Natural killer cell treated with Interleukin-12 subunit alpha and Interleukin-12 subunit beta and Interleukin-15 and Interleukin-18, amount 100 ng/mL, for 72 hours (primary cell): ENCODE measurements at regions not wholly inside any gene's neighbourhood (a gene's known extent, or its start where the extent isn't known, plus 50 kb on each side); places are given as distances from the start of the nearest gene placed in this dataset.
"Not testable (repeated sequence)": the region's sequence is repeated elsewhere in the genome, so short reads cannot be mapped to it uniquely, and the experiment has no call there.

Experiments used
- ATAC-seq, 2 donors: fragments of 150-1000 bp; cut with Tn5 transposase in 1 of 2; sonication (Bioruptor Pico), chemical (Tn5 transposase) in 1 of 2; 2 replicates each; pipeline ENCODE4 v1.10.0; 2021
- DNase-seq: peaks from one replicate; pipeline ENCODE4 v3.0.0; 2022; ENCODE audit warnings: low spot score
- H3K27ac Mint-ChIP-seq, 2 donors: 1 replicate in 1 of 2; 2 replicates in 1 of 2; pipeline ENCODE4 v1.8.0; 2022; ENCODE audit warnings: mixed read lengths in 2 of 2, mild to moderate bottlenecking in 1 of 2, moderate library complexity in 1 of 2
- H3K27me3 Mint-ChIP-seq, 2 donors: 1 replicate in 1 of 2; 2 replicates in 1 of 2; pipeline ENCODE4 v1.8.0; 2022; ENCODE audit warnings: mixed read lengths in 2 of 2
- H3K36me3 Mint-ChIP-seq: one replicate; pipeline ENCODE4 v1.8.0; 2022; ENCODE audit warnings: mixed read lengths
- H3K4me1 Mint-ChIP-seq, 2 donors: 1 replicate in 1 of 2; 2 replicates in 1 of 2; pipeline ENCODE4 v1.8.0; 2022; ENCODE audit warnings: low read depth in 2 of 2, mixed read lengths in 2 of 2, mild to moderate bottlenecking in 1 of 2
- H3K4me3 Mint-ChIP-seq: one replicate; pipeline ENCODE4 v1.8.0; 2022; ENCODE audit warnings: mixed read lengths
- H3K9me3 Mint-ChIP-seq: 2 replicates; pipeline ENCODE4 v1.8.0; 2022; ENCODE audit warnings: mixed read lengths

- not testable (repeated sequence) for DNase-seq, H3K4me3 Mint-ChIP-seq, H3K9me3 Mint-ChIP-seq, H3K27ac Mint-ChIP-seq, H3K4me1 Mint-ChIP-seq, ATAC-seq, H3K36me3 Mint-ChIP-seq
- H3K27me3 Mint-ChIP-seq = peaks cover 25 to 33% of the 10 kb centered on the region in 2 donors
Measured at GRCh38 chr11:36733721-36734120, 135.7 kb upstream of the RAG2 start.

DNA sequence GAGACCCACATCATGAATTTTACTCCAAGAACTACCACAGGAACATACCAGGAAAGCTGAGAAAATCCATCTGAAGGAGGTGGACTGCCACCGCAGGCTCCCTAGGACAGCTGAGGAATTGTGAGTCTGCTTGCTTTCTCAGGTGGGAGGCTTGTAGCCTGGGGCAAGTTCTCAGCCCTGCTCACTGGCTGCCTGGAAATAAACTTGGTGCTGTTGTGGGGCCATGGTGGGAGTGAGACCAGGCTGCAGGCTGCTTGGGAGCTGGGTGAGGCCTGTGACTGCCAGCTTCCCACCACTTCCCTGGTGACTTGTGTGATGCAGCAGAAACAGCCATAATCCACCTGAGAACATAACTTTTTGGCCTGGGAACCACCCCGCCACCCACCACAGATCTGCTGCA is 132.7 kb upstream of the RAG2 start:
- H3K4me3 Mint-ChIP-seq = no peak overlapping the region
- peaks cover 15 to 23% of the 10 kb centered on the region in 2 donors for H3K27me3 Mint-ChIP-seq
- H3K36me3 Mint-ChIP-seq = no peaks in the 10 kb centered on the region
- ATAC-seq (no peak), DNase-seq (no peak)
- H3K4me1 Mint-ChIP-seq = no peaks in the 10 kb centered on the region
- H3K9me3 Mint-ChIP-seq = no peaks in the 10 kb centered on the region
- no peak overlapping the region for H3K27ac Mint-ChIP-seq

DNA sequence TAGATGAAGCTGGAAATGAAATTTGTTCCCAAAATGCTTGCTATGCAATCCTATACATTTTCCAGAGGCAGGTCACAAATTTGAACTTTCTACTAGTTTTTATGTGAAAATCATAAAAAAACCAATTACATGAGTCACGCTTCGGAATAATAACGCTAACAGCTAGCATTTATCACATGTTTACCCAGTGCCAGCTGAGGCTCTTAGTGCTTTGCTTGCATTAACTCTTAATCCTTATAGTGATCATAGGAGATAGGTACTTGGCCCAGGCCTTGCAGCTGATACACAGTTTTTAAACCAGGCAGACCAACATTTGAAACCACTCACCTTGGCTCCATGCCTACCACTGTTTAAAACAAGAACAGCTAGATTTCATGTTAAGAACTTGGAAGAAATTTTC is 131.8 kb upstream of the RAG2 start:
- DNase-seq (no peak), ATAC-seq (no peak)
- no peaks in the 10 kb centered on the region for H3K4me1 Mint-ChIP-seq
- no peak overlapping the region for H3K4me3 Mint-ChIP-seq
- no peaks in the 10 kb centered on the region for H3K36me3 Mint-ChIP-seq
- no peak overlapping the region for H3K27ac Mint-ChIP-seq
- H3K9me3 Mint-ChIP-seq = no peaks in the 10 kb centered on the region
- H3K27me3 Mint-ChIP-seq = peaks cover 23 to 24% of the 10 kb centered on the region in 2 donors

- Mint-ChIP-seq H3K27me3 (peaks cover 25 to 38% of the 10 kb centered on the region in 2 donors), H3K36me3 (no peaks in the 10 kb centered on the region), H3K4me1 (no peaks in the 10 kb centered on the region), H3K9me3 (no peaks in the 10 kb centered on the region), H3K4me3 (no peak overlapping the region), H3K27ac (no peak overlapping the region)
- ATAC-seq (no peak), DNase-seq (no peak)
Measured at GRCh38 chr11:36726420-36726819, 128.4 kb upstream of the RAG2 start.

- H3K36me3 Mint-ChIP-seq = no peaks in the 10 kb centered on the region
- ATAC-seq (no peak), DNase-seq (no peak)
- H3K27ac Mint-ChIP-seq = no peak overlapping the region
- H3K9me3 Mint-ChIP-seq = no peaks in the 10 kb centered on the region
- H3K4me1 Mint-ChIP-seq = no peaks in the 10 kb centered on the region
- peaks cover 27 to 42% of the 10 kb centered on the region in 2 donors for H3K27me3 Mint-ChIP-seq
- H3K4me3 Mint-ChIP-seq = no peak overlapping the region
Measured at GRCh38 chr11:36724742-36725385, 126.8 kb upstream of the RAG2 start.

- no peaks in the 10 kb centered on the region for H3K4me1 Mint-ChIP-seq
- DNase-seq (no peak), ATAC-seq (no peak)
- H3K27me3 Mint-ChIP-seq = peaks cover 27 to 44% of the 10 kb centered on the region in 2 donors
- no peaks in the 10 kb centered on the region for H3K9me3 Mint-ChIP-seq
- H3K4me3 Mint-ChIP-seq = no peak overlapping the region
- no peaks in the 10 kb centered on the region for H3K36me3 Mint-ChIP-seq
- no peak overlapping the region for H3K27ac Mint-ChIP-seq
Measured at GRCh38 chr11:36722421-36722820, 124.4 kb upstream of the RAG2 start.

DNA sequence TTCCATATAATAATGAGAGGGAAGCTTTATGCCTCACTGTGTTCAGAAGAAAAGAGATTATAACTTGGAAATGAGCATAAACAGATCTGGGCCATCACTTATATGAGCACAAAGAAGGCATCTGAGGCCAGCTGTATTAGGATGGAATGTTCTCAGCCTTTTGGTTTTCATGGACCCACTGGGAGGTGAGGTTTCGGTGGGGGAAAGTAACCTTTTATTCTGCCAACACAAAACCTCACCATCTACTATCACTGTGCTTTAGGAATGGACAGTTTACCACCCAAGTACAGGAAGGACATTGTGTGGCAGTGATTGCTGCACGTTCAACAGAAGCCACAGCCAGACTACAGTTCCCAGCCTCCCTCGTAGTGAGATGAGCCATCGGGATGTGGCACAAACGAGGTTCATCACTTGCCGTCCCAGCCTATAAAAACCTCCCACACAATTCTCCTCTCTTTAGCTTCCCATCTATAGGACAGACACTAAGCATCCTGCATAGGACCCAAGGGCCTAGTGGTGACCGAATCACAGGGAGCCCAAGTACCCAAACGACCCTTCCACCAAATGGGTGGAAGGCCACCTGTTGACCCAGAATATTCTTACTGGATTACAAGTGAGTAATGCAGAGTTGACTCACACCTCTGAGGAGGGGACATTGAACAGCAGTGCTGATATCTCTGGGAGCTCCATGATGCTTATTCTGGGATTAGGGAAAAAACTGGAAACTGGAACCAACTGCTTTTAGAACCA is 121.5 kb upstream of the RAG2 start:
- Mint-ChIP-seq H3K9me3 (no peaks in the 10 kb centered on the region), H3K4me1 (no peaks in the 10 kb centered on the region), H3K4me3 (no peak overlapping the region), H3K27ac (no peak overlapping the region), H3K27me3 (peaks cover 27 to 34% of the 10 kb centered on the region in 2 donors), H3K36me3 (no peaks in the 10 kb centered on the region)
- DNase-seq (no peak), ATAC-seq (no peak)

- Mint-ChIP-seq H3K36me3 (no peaks in the 10 kb centered on the region), H3K27me3 (peaks cover 25 to 30% of the 10 kb centered on the region in 2 donors), H3K4me1 (no peaks in the 10 kb centered on the region), H3K4me3 (no peak overlapping the region), H3K27ac (no peak overlapping the region), H3K9me3 (no peaks in the 10 kb centered on the region)
- ATAC-seq = no peak
- no peak for DNase-seq
Measured at GRCh38 chr11:36718451-36718850, 120.4 kb upstream of the RAG2 start.

- Mint-ChIP-seq H3K27me3 (peaks cover 19 to 31% of the 10 kb centered on the region in 2 donors), H3K9me3 (no peaks in the 10 kb centered on the region), H3K27ac (no peak overlapping the region), H3K4me3 (no peak overlapping the region), H3K4me1 (no peaks in the 10 kb centered on the region), H3K36me3 (no peaks in the 10 kb centered on the region)
- no peak for DNase-seq
- no peak for ATAC-seq
Measured at GRCh38 chr11:36713715-36714114, 115.7 kb upstream of the RAG2 start.

DNA sequence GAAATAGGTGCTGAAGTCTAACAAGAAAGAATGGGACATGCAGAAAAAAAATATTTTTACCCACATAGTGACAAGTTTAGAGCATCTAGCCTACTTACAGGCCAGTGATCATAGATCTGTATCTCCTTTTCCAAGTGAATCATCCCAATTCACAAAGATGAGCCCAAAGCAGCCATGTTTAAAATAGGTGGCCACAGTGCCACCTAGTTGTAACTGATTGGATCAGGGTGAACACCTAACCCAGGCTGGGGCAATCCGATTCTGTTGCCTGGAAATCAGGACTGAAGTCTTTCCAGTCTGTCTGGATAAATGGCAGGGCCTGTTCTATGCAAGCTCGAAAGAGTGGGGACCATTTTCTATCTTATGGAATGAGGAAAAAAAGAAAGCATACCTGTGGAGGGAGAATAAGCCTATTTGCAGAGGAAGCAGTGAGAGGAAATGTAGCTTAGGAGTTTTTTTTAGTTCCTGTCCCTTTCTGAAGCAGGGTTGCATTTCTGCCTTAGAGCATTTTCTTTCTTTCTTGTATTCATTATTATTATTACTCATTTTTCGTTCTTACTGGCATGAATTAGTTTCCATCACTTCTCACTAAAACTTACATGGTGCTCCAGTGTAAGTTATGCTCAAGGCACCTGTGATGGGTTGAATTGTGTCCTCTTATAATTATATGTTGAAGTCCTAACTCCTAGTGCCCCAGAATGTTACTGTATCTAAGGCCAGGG is 113.2 kb upstream of the RAG2 start:
- DNase-seq (no peak), ATAC-seq (no peak)
- peaks cover 23 to 35% of the 10 kb centered on the region in 2 donors for H3K27me3 Mint-ChIP-seq
- H3K36me3 Mint-ChIP-seq = no peaks in the 10 kb centered on the region
- no peak overlapping the region for H3K4me3 Mint-ChIP-seq
- no peak overlapping the region for H3K27ac Mint-ChIP-seq
- H3K9me3 Mint-ChIP-seq = no peaks in the 10 kb centered on the region
- H3K4me1 Mint-ChIP-seq = no peaks in the 10 kb centered on the region
